Body of pancreas (tissue), 4 donors: ENCODE measurements at regions not wholly inside any gene's neighbourhood (a gene's known extent, or its start where the extent isn't known, plus 50 kb on each side); places are given as distances from the start of the nearest gene placed in this dataset.
A peak's percentile ranks its signal among the peaks of the same experiment; 100 is the strongest.

Experiments
- ATAC-seq: fragments of 150-250 bp; one replicate; pipeline ENCODE4 v1.9.1; 2016
- DNase-seq, 4 donors: peaks; one replicate each; pipeline ENCODE4 v3.0.0-alpha.2; 2019
- H3K27ac ChIP-seq, 4 donors: fragments of 200-600 bp; sonication (generic); 1 replicate in 3 of 4; 2 replicates in 1 of 4; pipeline versions ENCODE4 v1.5.1 to v1.6.1; 2016 to 2019; ENCODE audit warnings: mild to moderate bottlenecking in 1 of 4, mixed read lengths in 1 of 4, moderate library complexity in 1 of 4
- H3K27me3 ChIP-seq, 2 donors: fragments of 200-600 bp; sonication (generic); one replicate each; pipeline ENCODE4 v1.6.0; 2016; ENCODE audit warnings: mild to moderate bottlenecking in 1 of 2
- H3K36me3 ChIP-seq, 2 donors: fragments of 200-600 bp; sonication (generic); replicated peaks in 1 of 2; 2 replicates each; pipeline ENCODE4 v1.5.1; 2016; ENCODE audit warnings: low read depth in 2 of 2; ENCODE audit not compliant: insufficient read depth in 1 of 2
- H3K4me1 ChIP-seq: fragments of 200-600 bp; sonication (generic); one replicate; pipeline ENCODE4 v1.6.0; 2016
- H3K4me3 ChIP-seq, 2 donors: fragments of 200-600 bp; sonication (generic); 1 replicate in 1 of 2; 2 replicates in 1 of 2; pipeline ENCODE4 v1.5.1; 2016 to 2019
- H3K9me3 ChIP-seq, 3 donors: fragments of 200-600 bp; sonication (generic); 1 replicate in 2 of 3; 2 replicates in 1 of 3; pipeline ENCODE4 v1.5.1; 2016
- POLR2A ChIP-seq, 3 donors: fragments of 450-650 bp; IDR thresholded peaks; one replicate each; pipeline ENCODE4 v1.6.1; 2016; ENCODE audit warnings: antibody characterized with exemption in 3 of 3, mild to moderate bottlenecking in 2 of 3
- WGBS, 2 donors: methylation state at CpG; one replicate each; pipeline ENCODE4 v1.1.5; 2017; 5-methylcytosine and 5-hydroxymethylcytosine counted together
- intact Hi-C: fragments of 100-400 bp; cut with DNase I; formaldehyde crosslinking; loops from one replicate; pipeline ENCODE4 v1.15.1; 2023
- TF ChIP-seq, protein P1 (sequence below), 7 experiments: fragments of 450-650 bp in 4 of 7; fragments of 200-600 bp in 3 of 7; sonication (generic) in 3 of 7; IDR thresholded peaks; one replicate each; pipeline ENCODE4 v1.5.1; 2016 to 2019; ENCODE audit warnings: antibody characterized with exemption in 7 of 7

DNA sequence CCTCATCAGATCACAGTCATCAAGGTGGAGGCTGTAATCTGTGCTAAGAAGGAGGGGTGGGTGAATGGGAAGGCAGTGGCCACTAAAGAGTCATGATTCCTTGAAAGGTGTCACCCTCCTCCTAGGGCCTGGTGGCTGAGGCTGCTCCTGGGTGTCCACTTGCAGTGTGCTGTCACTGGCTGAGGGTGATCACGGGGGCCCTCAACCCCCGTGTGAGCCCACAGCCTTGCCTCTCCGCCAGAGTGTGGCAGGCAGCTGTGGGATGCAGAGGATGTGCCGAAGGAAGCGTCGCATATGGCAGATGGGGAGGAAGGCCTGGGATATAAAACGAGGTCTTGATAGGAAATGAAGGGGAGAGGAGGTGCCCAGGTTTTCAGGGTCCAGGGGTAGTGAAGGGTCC lies 476.5 kb downstream of the PTPRU start:
- Histone ChIP-seq H3K9me3 (no peaks in the 10 kb centered on the region), H3K27me3 (no peaks in the 10 kb centered on the region), H3K4me3 (no peak overlapping the region), H3K27ac (peak overlapping the region in 1 of 4 donors; percentile 46), H3K36me3 (no peaks in the 10 kb centered on the region), H3K4me1 (no peaks in the 10 kb centered on the region)
- no peak for DNase-seq
- TF ChIP-seq, protein P1, sequence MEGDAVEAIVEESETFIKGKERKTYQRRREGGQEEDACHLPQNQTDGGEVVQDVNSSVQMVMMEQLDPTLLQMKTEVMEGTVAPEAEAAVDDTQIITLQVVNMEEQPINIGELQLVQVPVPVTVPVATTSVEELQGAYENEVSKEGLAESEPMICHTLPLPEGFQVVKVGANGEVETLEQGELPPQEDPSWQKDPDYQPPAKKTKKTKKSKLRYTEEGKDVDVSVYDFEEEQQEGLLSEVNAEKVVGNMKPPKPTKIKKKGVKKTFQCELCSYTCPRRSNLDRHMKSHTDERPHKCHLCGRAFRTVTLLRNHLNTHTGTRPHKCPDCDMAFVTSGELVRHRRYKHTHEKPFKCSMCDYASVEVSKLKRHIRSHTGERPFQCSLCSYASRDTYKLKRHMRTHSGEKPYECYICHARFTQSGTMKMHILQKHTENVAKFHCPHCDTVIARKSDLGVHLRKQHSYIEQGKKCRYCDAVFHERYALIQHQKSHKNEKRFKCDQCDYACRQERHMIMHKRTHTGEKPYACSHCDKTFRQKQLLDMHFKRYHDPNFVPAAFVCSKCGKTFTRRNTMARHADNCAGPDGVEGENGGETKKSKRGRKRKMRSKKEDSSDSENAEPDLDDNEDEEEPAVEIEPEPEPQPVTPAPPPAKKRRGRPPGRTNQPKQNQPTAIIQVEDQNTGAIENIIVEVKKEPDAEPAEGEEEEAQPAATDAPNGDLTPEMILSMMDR (IDR thresholded peaks at IDR 0.05): no peak
- no peak for TF ChIP-seq POLR2A (IDR thresholded peaks at IDR 0.05)
- WGBS, 2 donors: 69 to 71% methylated on average over 7 of the region's 7 CpGs
- intact Hi-C loops: no loop called here
- ATAC-seq: no peak

DNA sequence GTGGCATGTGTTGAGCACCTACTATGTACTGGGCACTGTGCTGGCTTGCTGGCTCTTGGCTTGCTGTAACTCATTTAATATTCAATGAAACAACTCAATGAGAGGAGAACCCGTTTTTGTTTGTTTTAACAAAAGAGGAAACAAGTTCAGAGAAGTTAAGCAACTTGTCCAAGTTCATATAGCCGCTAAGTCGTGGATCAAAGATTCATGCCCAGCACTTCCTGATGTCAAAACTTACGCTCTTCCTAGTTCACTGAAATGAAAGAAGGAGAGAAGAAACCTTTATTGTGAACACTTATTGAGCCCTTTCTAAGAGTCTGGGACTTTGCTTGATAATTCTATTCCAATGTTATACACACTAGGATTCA lies 475.9 kb downstream of the PTPRU start:
- TF ChIP-seq POLR2A (IDR thresholded peaks at IDR 0.05): no peak
- TF ChIP-seq, protein P1 (IDR thresholded peaks at IDR 0.05): no peak
- Histone ChIP-seq H3K27ac (peak overlapping the region in 1 of 4 donors; percentile 46), H3K27me3 (no peaks in the 10 kb centered on the region), H3K36me3 (no peaks in the 10 kb centered on the region), H3K4me1 (no peaks in the 10 kb centered on the region), H3K4me3 (no peak overlapping the region), H3K9me3 (no peaks in the 10 kb centered on the region)
- WGBS, 2 donors: 32 to 41% methylated on average over 4 of the region's 4 CpGs
- intact Hi-C loops: no loop called here
- ATAC-seq (no peak), DNase-seq (no peak)

GRCh38 chr1:29711582-29712283 lies 475.4 kb downstream of the PTPRU start:
- H3K4me1 ChIP-seq: no peaks in the 10 kb centered on the region
- H3K9me3 ChIP-seq: no peaks in the 10 kb centered on the region
- peak in 1 of 4 donors; percentile 32 for DNase-seq
- no peak overlapping the region for H3K4me3 ChIP-seq
- TF ChIP-seq POLR2A (IDR thresholded peaks at IDR 0.05): no peak
- TF ChIP-seq, protein P1 (IDR thresholded peaks at IDR 0.05): no peak
- H3K27ac ChIP-seq: peak overlapping the region in 1 of 4 donors; percentile 46
- H3K27me3 ChIP-seq: no peaks in the 10 kb centered on the region
- ATAC-seq: no peak
- no peaks in the 10 kb centered on the region for H3K36me3 ChIP-seq
- intact Hi-C loops: no loop called here
- 45 to 62% methylated on average over 7 of the region's 7 CpGs for WGBS, 2 donors

DNA sequence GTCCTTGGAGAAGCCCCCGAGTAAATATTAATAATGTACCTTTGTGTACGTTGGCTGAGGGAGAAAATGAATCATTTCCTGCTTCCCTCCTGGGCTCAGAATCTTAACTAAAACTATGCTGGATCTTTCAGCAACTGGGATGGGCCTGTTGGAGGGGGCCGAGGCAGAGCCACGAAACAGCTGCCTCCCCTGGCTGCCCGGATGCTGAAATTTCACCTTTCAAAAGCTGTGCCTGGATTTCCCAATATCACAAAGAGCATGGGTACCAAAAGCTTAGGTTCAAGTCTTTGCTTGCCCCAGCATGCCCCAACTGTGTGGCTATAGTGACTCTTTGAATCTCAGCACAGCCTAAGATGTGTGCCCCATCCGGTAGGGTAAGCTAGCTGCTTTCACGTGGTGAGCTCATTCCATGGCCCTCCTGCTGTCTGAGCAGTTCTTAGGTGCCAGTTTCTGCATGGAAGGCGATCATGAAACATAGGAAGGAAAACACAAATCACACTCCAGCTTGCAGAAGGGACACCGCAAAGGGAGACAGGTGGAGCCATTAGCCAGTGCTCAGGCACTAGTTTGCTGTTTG lies 473.5 kb downstream of the PTPRU start:
- Histone ChIP-seq H3K36me3 (no peaks in the 10 kb centered on the region), H3K9me3 (no peaks in the 10 kb centered on the region), H3K27me3 (no peaks in the 10 kb centered on the region), H3K4me1 (no peaks in the 10 kb centered on the region), H3K4me3 (no peak overlapping the region), H3K27ac (no peak overlapping the region)
- 45 to 49% methylated on average over 9 of the region's 9 CpGs for WGBS, 2 donors
- intact Hi-C loops: no loop called here
- TF ChIP-seq POLR2A (IDR thresholded peaks at IDR 0.05): no peak
- TF ChIP-seq, protein P1 (IDR thresholded peaks at IDR 0.05): no peak
- no peak for DNase-seq
- no peak for ATAC-seq
